ENCODE measurements at regions not wholly inside any gene's neighbourhood (a gene's known extent, or its start where the extent isn't known, plus 50 kb on each side); places are given as distances from the start of the nearest gene placed in this dataset.
"Not testable (repeated sequence)": the region's sequence is repeated elsewhere in the genome, so short reads cannot be mapped to it uniquely, and the experiment has no call there.

DNA sequence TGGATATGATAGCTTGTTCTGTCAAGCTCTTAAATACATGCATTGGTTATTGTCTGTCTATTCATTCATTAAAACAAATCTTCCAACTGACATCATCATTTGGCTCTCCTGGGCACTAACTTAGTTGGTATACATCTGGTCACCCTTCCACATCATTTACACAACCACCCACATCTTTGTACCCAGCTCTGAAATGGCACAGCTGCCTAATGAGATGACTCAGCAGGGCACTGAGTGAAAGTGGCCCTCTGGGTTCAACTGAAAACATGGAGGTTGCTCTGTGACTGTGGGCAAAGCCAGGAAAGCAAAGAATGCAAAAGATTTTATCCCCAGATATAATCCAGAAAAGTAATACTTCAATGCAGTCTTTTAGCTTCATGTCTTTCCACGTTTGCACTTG lies 234.0 kb upstream of the MAP2 start:
- no peak for ATAC-seq

DNA sequence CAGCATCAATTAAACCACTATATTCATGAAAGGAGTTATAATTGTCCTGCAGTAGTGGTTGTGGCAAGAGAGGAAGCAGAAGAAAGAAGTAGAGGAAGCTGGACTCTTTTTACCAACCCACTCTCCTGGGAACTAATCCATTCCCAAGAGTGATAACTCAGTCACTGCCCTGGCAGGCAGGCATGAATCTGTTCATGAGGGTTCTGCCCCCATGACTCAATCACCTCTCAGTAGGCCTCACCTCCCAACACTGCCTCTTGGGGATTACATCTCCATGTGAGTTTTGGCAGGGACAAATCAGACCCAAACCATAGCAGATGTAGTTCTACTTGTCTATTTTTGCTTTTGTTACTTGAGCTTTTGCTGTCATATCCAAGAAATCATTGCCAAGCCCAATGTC lies 232.7 kb upstream of the MAP2 start:
- ATAC-seq = no peak

DNA sequence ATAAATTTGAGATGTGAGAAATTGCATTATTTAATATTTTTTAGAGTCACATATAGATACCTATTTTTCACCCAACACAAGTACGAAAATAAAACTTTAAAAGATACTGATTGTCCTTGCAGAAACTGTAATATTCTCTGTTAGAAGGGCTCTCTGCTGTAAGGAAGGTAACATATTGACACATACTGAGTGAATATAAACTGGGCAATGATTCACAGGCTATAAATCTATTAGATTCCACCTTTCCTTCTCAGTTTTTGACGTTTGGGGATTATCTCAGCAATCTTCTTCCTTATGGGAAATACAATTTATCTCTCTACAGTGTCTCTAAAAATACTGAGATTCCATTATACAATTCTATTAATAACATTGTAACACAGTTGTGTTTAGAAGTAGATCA lies 229.1 kb upstream of the MAP2 start:
- ATAC-seq = no peak

DNA sequence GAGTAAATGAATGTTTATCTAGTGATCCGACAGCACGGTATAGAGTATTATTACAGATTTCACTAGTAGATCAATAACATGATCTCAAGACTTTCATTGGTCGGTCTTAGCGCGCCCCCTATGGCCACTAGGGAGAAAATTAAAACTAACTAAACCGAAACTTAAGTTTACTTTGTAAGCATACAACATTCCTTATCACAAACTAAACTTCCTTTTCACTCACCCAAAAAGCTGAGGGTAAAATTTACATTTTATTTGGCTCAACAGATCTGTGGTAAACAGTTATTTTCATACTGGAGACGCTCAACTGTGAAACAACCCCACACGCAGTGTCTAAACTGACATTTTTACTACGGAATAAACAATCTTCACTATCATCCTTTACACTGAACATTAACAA lies 215.6 kb upstream of the MAP2 start:
- ATAC-seq = no peak

DNA sequence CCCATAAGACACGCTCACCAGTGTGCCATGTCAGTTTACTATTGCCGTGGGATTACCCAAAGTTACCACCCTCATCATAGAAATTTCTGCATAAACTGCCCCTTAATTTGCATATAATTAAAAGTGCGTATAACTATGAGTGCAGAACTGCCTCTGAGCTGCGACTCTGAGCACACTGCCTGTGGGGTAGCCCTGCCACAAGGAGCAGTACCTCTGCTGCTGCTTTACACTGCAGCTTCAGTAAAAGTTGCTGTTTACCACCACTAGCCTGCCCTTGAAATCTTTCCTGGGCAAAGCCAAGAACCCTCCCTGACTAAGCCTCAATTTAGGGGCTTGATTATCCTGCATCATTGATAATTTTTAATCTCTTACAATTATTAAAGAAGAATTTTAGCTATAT lies 213.9 kb upstream of the MAP2 start:
- no peak for ATAC-seq

DNA sequence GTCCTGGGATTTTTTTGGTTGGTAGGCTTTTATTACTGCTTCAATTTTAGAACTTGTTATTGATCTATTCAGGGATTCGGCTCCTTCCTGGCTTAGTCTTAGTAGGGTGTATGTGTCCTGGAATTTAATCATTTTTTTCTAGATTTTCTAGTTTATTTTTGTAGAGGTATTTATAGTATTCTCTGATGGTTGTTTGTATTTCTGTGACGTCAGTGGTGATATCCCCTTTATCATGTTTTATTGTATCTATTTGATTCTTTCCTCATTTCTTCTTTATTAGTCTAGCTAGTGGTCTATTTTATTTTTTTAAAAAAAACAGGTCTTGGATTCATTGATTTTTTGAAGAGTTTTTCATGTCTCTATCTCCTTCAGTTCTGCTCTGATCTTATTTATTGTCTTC lies 193.3 kb upstream of the MAP2 start:
- ATAC-seq = no peak

DNA sequence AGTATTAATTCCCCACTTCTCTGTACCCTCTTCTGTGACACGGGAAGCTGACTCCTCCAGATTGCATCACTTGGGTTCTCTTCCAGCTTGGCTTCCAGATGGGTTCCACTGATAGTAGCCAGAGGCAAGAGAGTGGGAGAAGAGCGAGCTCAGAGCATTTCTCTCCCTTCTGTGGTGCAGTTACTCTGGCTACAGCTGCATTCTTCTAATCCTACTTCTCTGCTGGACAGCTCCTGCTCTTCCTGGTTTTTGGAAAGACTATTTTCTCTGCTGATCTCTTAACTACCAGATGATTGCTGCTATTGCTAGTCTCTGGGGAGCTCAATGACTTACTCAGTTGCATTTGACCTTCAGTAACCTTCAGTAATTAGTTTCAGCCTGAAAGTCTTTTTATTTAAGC lies 187.5 kb upstream of the MAP2 start:
- ATAC-seq = no peak

DNA sequence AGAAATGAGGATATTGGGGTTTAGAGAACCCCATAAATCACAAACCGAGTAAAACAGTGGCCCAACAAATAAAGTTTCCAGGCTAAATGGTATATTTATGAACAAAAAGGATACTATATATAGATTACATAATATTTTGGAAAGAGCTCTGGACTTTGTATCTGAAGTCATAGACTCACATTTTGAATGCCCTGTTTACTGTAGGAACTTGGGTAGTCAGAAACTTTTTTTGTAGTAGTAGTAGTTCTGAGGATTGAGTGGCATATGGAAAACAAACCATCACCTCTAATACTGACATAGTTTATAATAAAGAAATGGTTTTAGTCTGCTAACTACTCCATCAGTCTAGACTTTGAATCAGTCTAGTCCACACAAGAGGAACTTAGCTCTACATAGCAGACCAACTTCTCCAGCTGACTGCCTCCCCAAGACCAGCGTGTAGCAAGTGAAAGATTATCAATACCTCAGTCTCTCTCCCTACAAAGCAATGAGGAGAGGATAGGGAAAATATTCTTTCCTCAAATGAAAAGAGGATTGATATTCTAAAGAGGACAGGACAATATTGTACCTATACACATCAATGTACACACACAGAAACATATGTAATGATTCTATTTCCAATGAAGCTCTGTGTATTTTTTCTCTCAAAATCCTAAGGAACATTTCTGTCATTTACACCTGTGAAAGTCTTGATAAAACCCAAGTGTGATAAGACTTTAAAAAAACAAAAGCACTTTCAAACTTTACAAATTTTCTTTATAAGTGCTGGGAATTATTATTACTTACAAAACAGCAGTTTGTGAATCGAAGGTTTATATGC lies 184.9 kb upstream of the MAP2 start:
- ATAC-seq = no peak

DNA sequence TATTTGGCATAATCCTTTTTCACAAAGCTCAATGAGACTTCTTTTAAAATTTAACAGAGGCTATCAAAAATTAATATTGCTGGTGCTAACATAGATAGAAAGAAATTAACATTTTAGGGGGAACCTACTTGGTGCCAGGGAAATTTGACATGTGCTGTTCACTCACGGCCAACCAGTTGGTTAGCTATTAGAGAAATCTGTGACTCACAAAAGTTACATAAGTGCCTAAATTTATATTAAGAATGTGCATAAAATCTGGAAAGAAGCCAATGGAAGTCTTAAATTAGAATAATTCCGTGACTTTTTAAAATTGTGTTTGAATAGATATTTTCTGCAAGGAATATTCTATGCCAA lies 184.3 kb upstream of the MAP2 start:
- no peak for ATAC-seq

DNA sequence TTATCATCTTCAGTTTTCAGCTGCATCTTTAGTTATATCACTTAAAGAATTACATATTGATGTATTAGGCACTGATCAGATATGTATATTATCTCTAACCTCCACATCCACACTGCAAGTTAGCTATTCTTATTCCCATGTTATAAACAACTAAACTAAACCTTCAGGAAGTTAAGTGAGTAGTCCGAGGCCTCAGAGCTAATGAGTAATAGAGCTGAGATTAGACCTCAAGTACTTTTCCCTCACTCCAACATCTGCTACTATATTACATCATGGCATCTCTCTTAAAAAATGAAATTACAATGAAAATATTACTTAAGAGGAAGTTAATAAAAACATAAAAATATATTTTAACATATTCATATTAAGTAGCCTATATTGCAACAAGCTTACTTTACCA lies 183.6 kb upstream of the MAP2 start:
- ATAC-seq = no peak

DNA sequence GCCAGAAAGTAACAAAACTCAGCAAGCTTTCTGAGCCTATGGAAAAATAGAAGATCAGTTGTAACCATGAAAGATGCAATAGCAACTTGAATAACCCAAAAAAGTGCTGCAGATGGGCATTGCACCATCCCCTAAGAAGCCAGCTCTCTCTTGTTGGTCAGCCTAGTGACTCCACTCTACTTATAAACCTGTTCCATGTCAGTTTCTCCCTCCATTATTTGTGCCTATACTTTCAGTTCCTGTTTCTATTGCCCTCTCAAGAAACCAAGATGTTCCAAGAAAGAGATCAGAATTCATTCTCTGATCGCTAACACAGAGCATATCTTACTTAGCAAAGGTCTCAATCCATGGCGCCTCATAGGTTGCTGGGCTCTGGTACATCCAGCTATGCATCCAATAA lies 170.3 kb upstream of the MAP2 start:
- ATAC-seq = no peak

DNA sequence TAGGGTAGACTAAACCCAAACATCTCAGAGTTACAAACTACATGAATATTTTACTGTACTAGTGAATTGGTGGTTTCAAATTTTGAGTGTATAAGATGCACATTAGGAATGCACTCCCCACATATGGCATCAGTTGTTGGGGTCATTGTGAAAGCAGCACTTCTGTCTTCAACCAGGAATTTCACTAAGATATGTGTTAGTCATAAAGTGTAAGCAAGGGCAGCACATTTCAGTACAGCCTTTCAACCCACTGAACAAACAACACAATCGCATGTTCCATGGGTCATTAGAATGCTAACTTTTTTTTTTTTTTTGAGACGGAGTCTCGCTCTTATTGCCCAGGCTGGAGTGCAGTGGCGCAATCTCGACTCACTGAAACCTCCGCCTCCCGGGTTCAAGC lies 164.1 kb upstream of the MAP2 start:
- ATAC-seq = no peak

DNA sequence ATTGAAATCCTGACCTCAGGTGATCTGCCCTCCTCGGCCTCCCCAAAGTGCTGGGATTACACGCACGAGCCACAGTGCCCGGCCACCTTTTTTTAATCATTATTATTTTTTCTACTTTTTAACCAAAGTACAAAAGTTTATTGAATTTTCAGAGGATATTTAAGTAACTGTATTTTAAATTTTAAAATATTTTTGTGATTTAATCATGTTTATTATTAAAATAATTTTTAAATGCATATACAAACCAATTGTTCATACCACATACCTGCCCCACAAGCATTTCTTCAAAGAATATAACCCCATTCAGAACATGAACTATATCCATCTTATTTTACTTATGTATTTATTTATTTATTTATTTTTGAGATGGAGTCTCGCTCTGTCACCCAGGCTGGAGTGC lies 163.6 kb upstream of the MAP2 start:
- ATAC-seq = no peak

DNA sequence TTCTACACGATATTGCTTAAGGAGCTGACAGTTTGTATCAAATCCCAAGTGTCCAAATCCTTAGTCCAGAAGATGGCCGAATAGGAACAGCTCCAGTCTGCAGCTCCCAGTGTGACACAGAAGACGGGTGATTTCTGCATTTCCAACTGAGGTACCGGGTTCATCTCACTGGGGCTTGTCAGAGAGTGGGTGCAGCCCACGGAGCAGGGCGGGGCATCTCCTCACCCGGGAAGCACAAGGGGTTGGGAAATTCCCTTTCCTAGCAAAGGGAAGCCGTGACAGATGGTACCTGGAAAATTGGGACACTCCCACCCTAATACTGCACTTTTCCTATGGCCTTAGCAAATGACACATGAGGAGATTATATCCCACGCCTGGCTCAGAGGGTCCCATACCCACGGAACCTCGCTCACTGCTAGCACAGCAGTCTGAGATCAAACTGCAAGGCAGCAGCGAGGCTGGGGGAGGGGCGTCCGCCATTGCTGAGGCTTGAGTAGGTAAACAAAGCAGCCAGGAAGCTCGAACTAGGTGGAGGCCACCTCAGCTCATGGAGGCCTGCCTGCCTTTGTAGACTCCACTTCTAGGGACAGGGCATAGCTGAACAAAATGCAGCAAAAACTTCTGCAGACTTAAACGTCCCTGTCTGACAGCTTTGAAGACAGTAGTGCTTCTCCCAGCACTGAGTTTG lies 162.3 kb upstream of the MAP2 start:
- ATAC-seq = not testable (repeated sequence)

DNA sequence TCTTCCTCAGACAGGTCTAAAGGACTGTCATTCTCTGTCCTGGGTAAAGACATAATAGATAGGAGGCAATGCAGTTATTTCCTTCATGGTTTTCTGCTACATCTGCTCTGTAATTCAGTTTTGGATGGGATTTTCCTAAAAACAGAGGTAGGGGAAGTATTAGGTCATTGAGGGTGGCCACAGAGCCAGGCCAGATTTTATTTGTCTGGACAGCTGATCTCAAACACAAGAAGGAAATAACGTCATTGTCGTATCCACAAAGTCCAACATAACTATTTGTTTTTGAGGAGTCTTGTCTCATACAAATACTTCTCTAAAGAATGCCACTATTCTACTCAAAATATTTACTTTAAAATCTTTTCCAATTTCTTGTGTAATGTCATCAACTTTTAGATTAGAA lies 154.8 kb upstream of the MAP2 start:
- no peak for ATAC-seq

DNA sequence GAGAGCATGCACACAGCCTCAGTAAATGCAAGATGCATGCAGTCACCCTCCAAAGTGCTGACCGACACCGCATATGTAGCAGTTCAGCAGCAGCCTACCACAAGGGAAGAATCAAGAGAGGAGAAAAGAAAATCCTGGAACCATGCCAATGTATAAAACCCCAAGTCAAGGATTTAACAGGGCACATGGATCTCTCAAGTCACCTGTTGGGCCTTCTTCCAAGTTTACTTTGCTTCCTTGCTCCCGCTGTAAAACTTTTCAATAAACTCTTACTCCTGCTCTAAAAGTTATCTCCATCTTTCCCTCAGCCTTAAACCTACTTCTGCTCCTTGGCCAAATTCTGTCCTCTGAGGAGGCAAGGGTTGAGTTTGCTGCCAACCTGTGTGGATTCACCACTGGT lies 147.8 kb upstream of the MAP2 start:
- no peak for ATAC-seq

DNA sequence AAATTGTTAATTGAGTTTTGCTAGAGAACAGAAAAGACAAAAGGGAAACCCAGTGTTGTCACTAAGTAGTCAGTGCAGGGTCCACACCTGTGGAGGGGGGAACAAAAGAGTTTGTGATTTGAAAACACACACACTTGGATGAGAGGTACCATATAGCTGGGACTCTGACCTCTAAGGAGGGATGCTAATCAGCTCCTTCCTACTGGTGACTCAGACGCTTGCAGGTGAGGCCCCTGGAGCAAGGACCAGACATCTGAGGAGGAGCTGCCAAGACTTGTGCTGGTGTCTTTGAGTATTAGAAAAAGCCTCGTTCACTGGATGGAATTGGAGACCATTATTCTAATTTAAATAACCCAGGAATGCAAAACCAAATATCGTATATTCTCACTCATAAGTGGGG lies 146.4 kb upstream of the MAP2 start:
- ATAC-seq = no peak

DNA sequence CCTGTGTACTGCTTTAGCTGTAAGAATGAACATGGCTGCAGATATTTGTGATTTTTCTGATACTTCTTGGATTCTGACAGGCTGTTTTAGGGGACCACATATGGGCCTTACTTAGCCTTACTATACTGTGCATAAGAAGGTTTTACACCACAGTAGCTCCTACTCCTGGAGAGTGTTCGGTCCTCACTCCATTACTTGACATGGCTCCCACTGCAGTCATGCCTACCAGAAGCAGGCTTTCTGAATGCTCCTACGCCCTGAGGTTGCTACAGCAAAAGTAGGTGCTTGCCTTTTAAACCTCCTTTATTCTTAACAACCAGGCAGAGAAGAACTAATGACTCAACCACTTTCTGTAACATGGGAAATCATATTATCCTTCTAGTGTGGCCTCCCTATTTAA lies 125.2 kb upstream of the MAP2 start:
- no peak for ATAC-seq

DNA sequence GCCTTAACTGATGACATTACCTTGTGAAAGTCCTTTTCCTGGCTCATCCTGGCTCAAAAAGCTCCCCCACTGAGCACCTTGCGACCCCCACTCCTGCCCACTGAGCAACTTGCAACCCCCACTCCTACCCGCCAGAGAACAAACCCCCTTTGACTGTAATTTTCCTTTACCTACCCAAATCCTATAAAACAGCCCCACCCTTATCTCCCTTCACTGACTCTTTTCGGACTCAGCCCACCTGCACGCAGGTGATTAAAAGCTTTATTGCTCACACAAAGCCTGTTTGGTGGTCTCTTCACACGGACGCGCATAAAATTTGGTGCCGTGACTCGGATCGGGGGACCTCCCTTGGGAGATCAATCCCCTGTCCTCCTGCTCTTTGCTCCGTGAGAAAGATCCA lies 124.4 kb upstream of the MAP2 start:
- ATAC-seq = not testable (repeated sequence)

DNA sequence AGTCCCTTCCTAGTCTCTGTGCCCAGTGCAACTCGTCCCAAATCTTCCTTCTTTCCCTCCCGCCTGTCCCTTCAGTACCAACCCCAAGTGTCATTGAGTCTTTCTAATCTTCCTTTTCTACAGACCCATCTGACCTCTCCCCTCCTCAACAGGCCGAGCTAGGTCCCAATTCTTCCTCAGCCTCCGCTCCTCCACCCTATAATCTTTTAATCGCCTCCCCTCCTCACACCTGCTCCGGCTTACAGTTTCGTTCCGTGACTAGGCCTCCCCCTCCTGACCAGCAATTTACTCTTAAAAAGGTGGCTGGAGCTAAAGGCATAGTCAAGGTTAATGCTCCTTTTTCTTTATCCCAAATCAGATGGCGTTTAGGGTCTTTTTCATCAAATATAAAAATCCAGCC lies 123.1 kb upstream of the MAP2 start:
- not testable (repeated sequence) for ATAC-seq

DNA sequence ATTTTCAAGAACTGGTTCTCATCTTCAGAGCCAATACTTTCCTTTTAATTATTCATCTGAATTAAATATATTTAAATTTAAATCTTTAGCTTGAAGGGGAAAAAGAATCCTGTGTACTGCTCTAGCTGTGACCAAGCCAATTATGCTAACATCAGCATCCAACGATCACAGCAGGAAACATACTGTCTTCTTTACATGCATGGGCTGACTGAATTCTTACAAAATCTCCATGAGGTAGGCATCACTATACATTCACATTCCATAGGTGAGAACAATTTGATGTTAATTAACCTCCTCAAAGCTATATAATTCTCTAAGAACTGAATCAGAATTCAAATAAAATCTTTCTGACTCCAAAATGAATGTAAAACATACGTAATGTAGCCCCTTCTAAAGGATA lies 118.8 kb upstream of the MAP2 start:
- ATAC-seq = no peak

DNA sequence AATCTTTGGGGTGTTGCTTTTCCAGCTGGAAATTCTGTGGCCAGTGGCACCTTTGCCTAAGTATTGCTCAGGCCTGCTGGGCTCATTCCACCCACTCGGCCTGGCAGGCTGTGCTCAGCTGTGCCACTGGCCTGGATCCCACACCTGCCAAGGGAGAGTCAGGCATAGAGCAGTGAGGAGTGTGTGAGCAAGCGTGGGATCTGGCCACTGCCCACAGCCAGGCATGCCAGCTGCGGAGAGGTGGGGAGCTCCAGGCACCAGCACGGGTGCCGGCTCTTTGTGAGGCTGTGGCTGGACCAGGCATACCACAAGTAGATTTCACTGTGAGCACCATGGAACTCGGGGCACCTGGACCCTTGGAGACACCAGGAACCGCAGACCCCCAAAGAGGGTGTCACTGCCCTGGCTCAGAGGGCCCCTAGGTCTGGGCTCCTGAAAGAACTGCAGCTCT lies 118.1 kb upstream of the MAP2 start:
- no peak for ATAC-seq

DNA sequence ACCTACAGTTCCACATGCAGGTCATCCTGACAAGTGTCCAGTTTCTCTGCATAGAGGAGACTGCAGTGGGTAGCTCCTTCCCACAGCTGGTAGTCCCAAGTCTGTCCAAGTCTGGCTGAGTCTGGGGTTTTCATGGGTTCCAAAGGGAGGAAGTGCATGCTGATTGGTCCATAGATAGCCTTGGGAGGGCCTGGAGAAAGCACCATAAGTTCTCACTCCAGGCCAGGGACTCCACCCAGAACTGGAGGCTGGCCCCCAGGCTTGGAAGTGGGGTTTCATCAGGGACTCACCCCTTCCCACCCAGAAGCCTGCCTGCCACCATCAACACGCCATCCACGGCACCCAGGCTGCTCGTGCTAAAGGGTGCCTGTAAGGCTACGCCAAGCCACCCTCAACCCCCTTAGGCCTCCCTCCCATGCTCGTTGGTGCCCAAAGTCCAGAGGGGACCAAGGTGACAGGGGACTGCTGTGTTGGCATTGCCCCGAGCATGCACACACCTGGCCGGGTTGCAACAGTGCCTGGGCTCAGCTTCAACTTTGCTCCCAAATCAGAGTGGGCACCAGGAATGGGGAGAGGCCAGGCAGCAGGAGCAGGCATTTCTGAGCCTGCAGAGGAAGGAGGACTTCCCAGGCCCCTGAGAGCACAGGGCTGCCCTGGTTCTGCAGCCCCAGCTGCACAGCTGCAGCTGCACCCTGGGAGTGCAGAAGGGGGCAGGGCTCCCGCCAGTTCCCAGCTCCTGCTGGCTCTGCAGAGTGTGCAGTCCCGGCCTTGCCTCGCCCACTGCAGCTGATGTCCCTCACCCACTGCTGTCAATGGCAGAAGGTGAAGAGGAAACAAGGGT lies 116.5 kb upstream of the MAP2 start:
- no peak for ATAC-seq

DNA sequence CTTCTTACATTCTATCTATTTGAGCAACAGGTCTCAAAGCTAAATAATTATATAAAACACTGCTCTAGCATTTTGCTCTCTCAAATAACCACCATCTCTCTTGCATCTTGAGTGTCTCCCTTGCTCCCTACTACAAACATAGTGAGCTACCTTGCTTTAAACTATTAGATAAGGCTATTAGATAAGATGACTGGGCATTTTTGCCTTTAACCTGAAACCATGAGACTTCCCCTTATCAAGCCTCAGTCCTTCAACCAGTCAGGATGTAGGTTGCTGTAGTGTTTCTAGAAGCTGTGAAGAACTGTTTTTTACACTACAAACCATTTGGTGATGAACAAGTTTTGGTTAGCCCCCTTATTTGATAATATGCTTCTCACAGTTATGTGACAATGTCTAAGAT lies 115.4 kb upstream of the MAP2 start:
- no peak for ATAC-seq

All from esophagus mucosa (tissue), 1 donor.